GM18870 (cell line): ENCODE measurements at regions not wholly inside any gene's neighbourhood (a gene's known extent, or its start where the extent isn't known, plus 50 kb on each side); places are given as distances from the start of the nearest gene placed in this dataset.

Source experiments
- ATAC-seq: cut with Tn5 transposase; IDR thresholded peaks from one replicate; pipeline ENCODE4 v1.9.1; 2021; ENCODE audit warnings: moderate library complexity; ENCODE audit not compliant: unreplicated experiment

GRCh38 chr12:88793096-88793495, 212.8 kb upstream of the KITLG start:
- no peak for ATAC-seq

- ATAC-seq, result no peak
Measured at GRCh38 chr12:88790231-88790630, 210.0 kb upstream of the KITLG start.

GRCh38 chr12:88784166-88784565, 203.9 kb upstream of the KITLG start:
- no peak for ATAC-seq

- ATAC-seq, result no peak
Measured at GRCh38 chr12:88782351-88782750, 202.1 kb upstream of the KITLG start.

- ATAC-seq, result no peak
Measured at GRCh38 chr12:88781909-88782308, 201.6 kb upstream of the KITLG start.

- ATAC-seq, result no peak
Measured at GRCh38 chr12:88778064-88778463, 197.8 kb upstream of the KITLG start.

- ATAC-seq, result no peak
Measured at GRCh38 chr12:88775742-88776151, 195.5 kb upstream of the KITLG start.

- ATAC-seq, result no peak
Measured at GRCh38 chr12:88767699-88768098, 187.4 kb upstream of the KITLG start.

GRCh38 chr12:88764781-88765480, 184.7 kb upstream of the KITLG start:
- ATAC-seq, result no peak

- no peak for ATAC-seq
Measured at GRCh38 chr12:88763536-88764100, 183.3 kb upstream of the KITLG start.

GRCh38 chr12:88758176-88758575, 177.9 kb upstream of the KITLG start:
- no peak for ATAC-seq

GRCh38 chr12:88756917-88757316, 176.6 kb upstream of the KITLG start:
- ATAC-seq, result no peak

GRCh38 chr12:88756153-88756552, 175.9 kb upstream of the KITLG start:
- no peak for ATAC-seq

- ATAC-seq, result no peak
Measured at GRCh38 chr12:88753707-88754106, 173.4 kb upstream of the KITLG start.

- ATAC-seq, result no peak
Measured at GRCh38 chr12:88753066-88753465, 172.8 kb upstream of the KITLG start.

GRCh38 chr12:88752183-88752582, 171.9 kb upstream of the KITLG start:
- ATAC-seq, result no peak

- ATAC-seq, result no peak
Measured at GRCh38 chr12:88750867-88751543, 170.7 kb upstream of the KITLG start.

- ATAC-seq, result no peak
Measured at GRCh38 chr12:88746386-88746785, 166.1 kb upstream of the KITLG start.

GRCh38 chr12:88743946-88744685, 163.8 kb upstream of the KITLG start:
- ATAC-seq, result no peak

GRCh38 chr12:88737838-88738472, 157.7 kb upstream of the KITLG start:
- ATAC-seq, result no peak

- no peak for ATAC-seq
Measured at GRCh38 chr12:88736031-88736430, 155.8 kb upstream of the KITLG start.
